GM21723 (cell line): ENCODE measurements at regions not wholly inside any gene's neighbourhood (a gene's known extent, or its start where the extent isn't known, plus 50 kb on each side); places are given as distances from the start of the nearest gene placed in this dataset.
"Not testable (repeated sequence)": the region's sequence is repeated elsewhere in the genome, so short reads cannot be mapped to it uniquely, and the experiment has no call there.

Source experiments
- ATAC-seq: cut with Tn5 transposase; IDR thresholded peaks from one replicate; pipeline ENCODE4 v1.9.1; 2021; ENCODE audit warnings: mild to moderate bottlenecking, moderate library complexity; ENCODE audit not compliant: unreplicated experiment

GRCh38 chr12:89161557-89161956, 190.7 kb downstream of the DUSP6 start:
- no peak for ATAC-seq

GRCh38 chr12:89160716-89161123, 191.6 kb downstream of the DUSP6 start:
- no peak for ATAC-seq

- ATAC-seq: no peak
These were observed 194.9 kb downstream of the DUSP6 start for GRCh38 chr12:89157413-89157812.

- ATAC-seq: no peak
These were observed 195.4 kb downstream of the DUSP6 start for GRCh38 chr12:89156862-89157262.

- no peak for ATAC-seq
These were observed 196.0 kb downstream of the DUSP6 start for GRCh38 chr12:89156340-89156739.

- no peak for ATAC-seq
These were observed 196.5 kb downstream of the DUSP6 start for GRCh38 chr12:89155826-89156225.

GRCh38 chr12:89154743-89155499, 197.4 kb downstream of the DUSP6 start:
- ATAC-seq: no peak

- ATAC-seq: no peak
These were observed 199.0 kb downstream of the DUSP6 start for GRCh38 chr12:89153341-89153740.

- ATAC-seq: no peak
These were observed 200.8 kb downstream of the DUSP6 start for GRCh38 chr12:89151536-89151935.

GRCh38 chr12:89150789-89151188, 201.5 kb downstream of the DUSP6 start:
- ATAC-seq: not testable (repeated sequence)

GRCh38 chr12:89140602-89141238, 211.6 kb downstream of the DUSP6 start:
- no peak for ATAC-seq

- ATAC-seq: no peak
These were observed 212.2 kb downstream of the DUSP6 start for GRCh38 chr12:89140141-89140540.

GRCh38 chr12:89139390-89139789, 212.9 kb downstream of the DUSP6 start:
- no peak for ATAC-seq

- ATAC-seq: no peak
These were observed 214.1 kb downstream of the DUSP6 start for GRCh38 chr12:89138048-89138852.

- ATAC-seq: no peak
These were observed 216.2 kb downstream of the DUSP6 start for GRCh38 chr12:89135976-89136634.

- ATAC-seq: no peak
These were observed 218.0 kb downstream of the DUSP6 start for GRCh38 chr12:89134213-89134770.

GRCh38 chr12:89129167-89129870, 223.0 kb downstream of the DUSP6 start:
- no peak for ATAC-seq

- ATAC-seq: no peak
These were observed 225.6 kb downstream of the DUSP6 start for GRCh38 chr12:89126712-89127111.

GRCh38 chr12:89122852-89123251, 229.4 kb downstream of the DUSP6 start:
- ATAC-seq: no peak

- no peak for ATAC-seq
These were observed 234.8 kb downstream of the DUSP6 start for GRCh38 chr12:89117448-89118034.
